B cell (primary cell): ENCODE measurements at regions not wholly inside any gene's neighbourhood (a gene's known extent, or its start where the extent isn't known, plus 50 kb on each side); places are given as distances from the start of the nearest gene placed in this dataset.

ENCODE experiments used
- ATAC-seq: fragments of 200-7000 bp; cut with Tn5 transposase; one replicate; pipeline ENCODE4 v1.10.0; 2021; ENCODE audit warnings: low read depth, mild to moderate bottlenecking, moderate number of reproducible peaks, moderate library complexity
- CTCF ChIA-PET: fragments of 350-600 bp; sonication (Branson Sonifier 250); formaldehyde crosslinking; loops from one replicate; lab custom pipeline; 2021; ENCODE audit warnings: antibody characterized with exemption, inconsistent platforms; lab: Charles Lee
- POLR2A ChIA-PET: fragments of 350-600 bp; sonication (Branson Sonifier 250); formaldehyde crosslinking; loops from one replicate; lab custom pipeline; 2021; ENCODE audit warnings: antibody characterized with exemption; lab: Charles Lee
- DNase-seq: peaks from one replicate; pipeline ENCODE4 v3.0.0; 2013
- H2AFZ ChIP-seq: 2 replicates; pipeline ENCODE4 v1.6.1; 2012; ENCODE audit warnings: mild to moderate bottlenecking, low read depth, low read length; ENCODE audit not compliant: insufficient read depth, poor library complexity, severe bottlenecking
- H3K27ac ChIP-seq, 2 donors: 1 replicate in 1 of 2; 2 replicates in 1 of 2; pipeline ENCODE4 v1.5.1; 2012 to 2013; ENCODE audit warnings: low read length in 2 of 2, mild to moderate bottlenecking in 2 of 2, moderate library complexity in 1 of 2
- H3K27me3 ChIP-seq, 4 experiments: fragments of 200-600 bp in 1 of 4; sonication (generic) in 1 of 4; replicated peaks in 1 of 4; 1 replicate in 2 of 4; 2 replicates in 2 of 4; pipeline versions ENCODE4 v1.6.1 to v1.7.0; 2013 to 2016; ENCODE audit warnings: low read length in 3 of 4, mild to moderate bottlenecking in 2 of 4, mixed read lengths in 1 of 4, moderate library complexity in 1 of 4; ENCODE audit not compliant: insufficient read depth in 4 of 4, control insufficient read depth in 3 of 4; ENCODE audit errors: control extremely low read depth in 1 of 4
- H3K36me3 ChIP-seq, 2 experiments: replicated peaks in 1 of 2; 1 replicate in 1 of 2; 2 replicates in 1 of 2; pipeline versions ENCODE4 v1.6.1 to v1.7.1; 2013; ENCODE audit warnings: low read length in 1 of 2; ENCODE audit not compliant: insufficient read depth in 2 of 2, control insufficient read depth in 1 of 2; ENCODE audit errors: control extremely low read depth in 1 of 2, extremely low read depth in 1 of 2
- H3K4me1 ChIP-seq, 2 donors: fragments of 200-600 bp in 1 of 2; sonication (generic) in 1 of 2; 1 replicate in 1 of 2; 2 replicates in 1 of 2; pipeline versions ENCODE4 v1.5.1 to v1.6.1; 2013 to 2017; ENCODE audit warnings: low read length in 2 of 2; ENCODE audit not compliant: control insufficient read depth in 2 of 2, insufficient read depth in 2 of 2
- H3K4me2 ChIP-seq: replicated peaks from 2 replicates; pipeline ENCODE3; 2012; ENCODE audit warnings: mild to moderate bottlenecking, low read depth, low read length; ENCODE audit not compliant: poor library complexity, severe bottlenecking
- H3K4me3 ChIP-seq, 5 experiments: fragments of 200-600 bp in 1 of 5; sonication (generic) in 1 of 5; 1 replicate in 3 of 5; 2 replicates in 2 of 5; pipeline versions ENCODE4 v1.5.1 to v1.7.0; 2011 to 2016; ENCODE audit warnings: low read length in 4 of 5, mild to moderate bottlenecking in 4 of 5, low read depth in 2 of 5, control low read depth in 1 of 5, moderate library complexity in 1 of 5; ENCODE audit not compliant: insufficient read depth in 1 of 5; ENCODE audit errors: control extremely low read depth in 1 of 5, extremely low read depth in 1 of 5
- H3K79me2 ChIP-seq: fragments of 200-600 bp; sonication (generic); one replicate; pipeline ENCODE4 v1.6.0; 2016; ENCODE audit warnings: low read length; ENCODE audit not compliant: control insufficient read depth, insufficient read depth
- H3K9ac ChIP-seq: fragments of 200-600 bp; sonication (generic); 2 replicates; pipeline ENCODE4 v1.6.1; 2017; ENCODE audit warnings: mild to moderate bottlenecking, low read length, moderate library complexity
- H3K9me3 ChIP-seq, 3 donors: one replicate each; pipeline versions ENCODE4 v1.6.1 to v1.7.1; 2013; ENCODE audit warnings: low read length in 2 of 3; ENCODE audit not compliant: control insufficient read depth in 2 of 3, insufficient read depth in 1 of 3; ENCODE audit errors: control extremely low read depth in 1 of 3
- H4K20me1 ChIP-seq: 2 replicates; pipeline ENCODE4 v1.6.0; 2012; ENCODE audit warnings: mild to moderate bottlenecking, low read length; ENCODE audit not compliant: insufficient read depth, control insufficient read depth, poor library complexity, severe bottlenecking
- H3K27ac Mint-ChIP-seq: one replicate; pipeline ENCODE4 v1.8.0; 2021; ENCODE audit warnings: mixed read lengths
- H3K27me3 Mint-ChIP-seq: one replicate; pipeline ENCODE4 v1.8.0; 2021; ENCODE audit warnings: mixed read lengths
- H3K4me1 Mint-ChIP-seq: one replicate; pipeline ENCODE4 v1.8.0; 2021; ENCODE audit warnings: mixed read lengths
- H3K4me3 Mint-ChIP-seq: one replicate; pipeline ENCODE4 v1.8.0; 2021; ENCODE audit warnings: mixed read lengths
- H3K9me3 Mint-ChIP-seq: one replicate; pipeline ENCODE4 v1.8.0; 2022; ENCODE audit warnings: mixed read lengths; ENCODE audit not compliant: insufficient read depth
- EZH2 ChIP-seq: IDR thresholded peaks from 2 replicates; pipeline ENCODE4 v1.6.1; 2012; ENCODE audit warnings: borderline replicate concordance, low read depth, mild to moderate bottlenecking, moderate library complexity, low read length; ENCODE audit not compliant: insufficient read depth, poor library complexity, severe bottlenecking
- WGBS: methylation state at CpG from one replicate; pipeline ENCODE4 v1.1.5; 2013; ENCODE audit warnings: missing lambda C conversion rate; ENCODE audit not compliant: insufficient coverage; 5-methylcytosine and 5-hydroxymethylcytosine counted together
- intact Hi-C: fragments of 100-400 bp; cut with micrococcal nuclease; formaldehyde crosslinking; loops from one replicate; pipeline ENCODE4 v1.10.0; 2022
- TF ChIP-seq, protein P1 (sequence below): fragments of 200-600 bp; IDR thresholded peaks from one replicate; pipeline ENCODE4 v1.8.0; 2022; ENCODE audit warnings: antibody characterized with exemption, mild to moderate bottlenecking

DNA sequence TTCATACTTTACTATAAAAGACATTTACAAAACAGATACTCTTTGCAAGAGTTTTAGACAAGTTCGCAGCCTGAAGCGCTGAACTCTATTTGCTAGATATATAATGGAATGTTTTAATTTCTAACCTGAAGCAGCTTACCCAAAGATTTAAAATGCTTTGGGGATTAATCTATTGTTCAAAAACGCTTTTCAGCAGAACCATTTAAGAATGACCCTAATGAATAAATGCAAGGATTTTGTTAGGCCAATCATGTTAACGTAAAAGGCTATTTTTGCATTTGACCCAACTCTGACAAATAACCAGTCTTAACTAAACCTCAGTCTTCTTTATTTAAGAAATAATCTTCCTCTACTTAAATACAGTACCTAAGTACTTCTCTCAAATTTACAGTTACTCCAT is 406.7 kb upstream of the POT1 start:
- Histone ChIP-seq H3K36me3 (no peaks in the 10 kb centered on the region), H3K79me2 (no peaks in the 10 kb centered on the region), H3K9ac (no peak overlapping the region), H3K27ac (no peak overlapping the region), H3K27me3 (no peaks in the 10 kb centered on the region), H3K4me2 (no peak overlapping the region), H3K4me1 (no peaks in the 10 kb centered on the region), H2AFZ (no peak overlapping the region), H4K20me1 (no peaks in the 10 kb centered on the region), H3K4me3 (no peak overlapping the region), H3K9me3 (no peaks in the 10 kb centered on the region)
- ChIA-PET POLR2A (no interaction called here), CTCF (no interaction called here)
- ATAC-seq (no peak), DNase-seq (no peak)
- no CpG with 5 or more reads among the region's 4 CpGs for WGBS
- intact Hi-C loops: no loop called here
- Mint-ChIP-seq H3K27me3 (no peaks in the 10 kb centered on the region), H3K4me1 (no peaks in the 10 kb centered on the region), H3K4me3 (no peak overlapping the region), H3K9me3 (peaks cover 3% of the 10 kb centered on the region), H3K27ac (no peak overlapping the region)
- TF ChIP-seq, protein P1, sequence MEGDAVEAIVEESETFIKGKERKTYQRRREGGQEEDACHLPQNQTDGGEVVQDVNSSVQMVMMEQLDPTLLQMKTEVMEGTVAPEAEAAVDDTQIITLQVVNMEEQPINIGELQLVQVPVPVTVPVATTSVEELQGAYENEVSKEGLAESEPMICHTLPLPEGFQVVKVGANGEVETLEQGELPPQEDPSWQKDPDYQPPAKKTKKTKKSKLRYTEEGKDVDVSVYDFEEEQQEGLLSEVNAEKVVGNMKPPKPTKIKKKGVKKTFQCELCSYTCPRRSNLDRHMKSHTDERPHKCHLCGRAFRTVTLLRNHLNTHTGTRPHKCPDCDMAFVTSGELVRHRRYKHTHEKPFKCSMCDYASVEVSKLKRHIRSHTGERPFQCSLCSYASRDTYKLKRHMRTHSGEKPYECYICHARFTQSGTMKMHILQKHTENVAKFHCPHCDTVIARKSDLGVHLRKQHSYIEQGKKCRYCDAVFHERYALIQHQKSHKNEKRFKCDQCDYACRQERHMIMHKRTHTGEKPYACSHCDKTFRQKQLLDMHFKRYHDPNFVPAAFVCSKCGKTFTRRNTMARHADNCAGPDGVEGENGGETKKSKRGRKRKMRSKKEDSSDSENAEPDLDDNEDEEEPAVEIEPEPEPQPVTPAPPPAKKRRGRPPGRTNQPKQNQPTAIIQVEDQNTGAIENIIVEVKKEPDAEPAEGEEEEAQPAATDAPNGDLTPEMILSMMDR: no peak
- no peak for TF ChIP-seq EZH2

DNA sequence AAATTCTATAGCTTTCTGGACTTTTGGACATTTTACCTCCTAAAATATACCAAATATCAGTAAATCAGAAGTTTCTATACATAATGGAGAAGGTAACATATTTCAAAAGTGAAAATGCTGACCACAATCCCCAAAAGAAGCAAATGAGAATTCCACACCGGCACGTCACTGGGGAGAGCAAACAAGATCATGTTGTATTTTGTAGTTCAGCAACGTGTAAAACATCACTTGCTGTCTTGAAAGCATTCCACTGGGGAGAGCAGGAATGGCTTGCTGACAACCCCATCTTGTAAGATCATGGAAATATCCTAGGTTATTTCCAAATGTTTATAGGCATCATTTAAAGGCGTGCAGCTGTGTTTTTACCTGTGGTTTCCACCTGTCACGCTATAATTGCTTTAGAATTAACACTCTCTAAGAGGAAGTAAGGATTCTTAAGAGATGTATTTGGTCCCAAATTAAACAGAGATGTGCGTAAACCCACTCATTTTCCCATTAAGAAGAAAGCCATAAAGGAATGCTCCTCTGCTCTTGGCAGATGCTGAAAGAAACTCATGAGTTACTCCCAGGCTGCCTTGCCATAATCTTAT is 397.1 kb upstream of the POT1 start:
- Histone ChIP-seq H3K9ac (no peak overlapping the region), H3K36me3 (no peaks in the 10 kb centered on the region), H4K20me1 (no peaks in the 10 kb centered on the region), H3K27me3 (no peaks in the 10 kb centered on the region), H3K27ac (no peak overlapping the region), H3K4me1 (no peaks in the 10 kb centered on the region), H3K79me2 (no peaks in the 10 kb centered on the region), H3K4me2 (no peak overlapping the region), H2AFZ (no peak overlapping the region), H3K9me3 (peaks cover 0 to 3% (median 0%) of the 10 kb centered on the region in 3 donors), H3K4me3 (no peak overlapping the region)
- H3K4me1 Mint-ChIP-seq: no peaks in the 10 kb centered on the region
- 74% methylated on average over 3 of the region's 6 CpGs for WGBS
- ATAC-seq (no peak), DNase-seq (no peak)
- no peak overlapping the region for H3K27ac Mint-ChIP-seq
- peaks cover 6% of the 10 kb centered on the region for H3K9me3 Mint-ChIP-seq
- ChIA-PET CTCF (no interaction called here), POLR2A (no interaction called here)
- no peak overlapping the region for H3K4me3 Mint-ChIP-seq
- intact Hi-C loops: no loop called here
- TF ChIP-seq EZH2: no peak
- TF ChIP-seq, protein P1: no peak
- no peaks in the 10 kb centered on the region for H3K27me3 Mint-ChIP-seq
